Fibroblast of the aortic adventitia (primary cell): ENCODE measurements at regions not wholly inside any gene's neighbourhood (a gene's known extent, or its start where the extent isn't known, plus 50 kb on each side); places are given as distances from the start of the nearest gene placed in this dataset.

Source experiments
- DNase-seq: peaks from one replicate; pipeline ENCODE4 v3.0.0-alpha.2; 2010; ENCODE audit warnings: low read depth
- H3K4me3 ChIP-seq: 2 replicates; pipeline ENCODE4 v1.5.1; 2011; ENCODE audit warnings: low read depth, mild to moderate bottlenecking, control low read depth, low read length, moderate library complexity
- TF ChIP-seq, protein P1 (sequence below): IDR thresholded peaks from 2 replicates; pipeline ENCODE4 v1.5.1; 2011; ENCODE audit warnings: mild to moderate bottlenecking, low read length, control low read depth, inconsistent platforms; ENCODE audit not compliant: insufficient read depth

GRCh38 chr15:62269504-62269903 lies 104.4 kb upstream of the C2CD4B start:
- peak; percentile 6 for DNase-seq

GRCh38 chr15:62270216-62270921 lies 105.3 kb upstream of the C2CD4B start:
- DNase-seq: no peak
- TF ChIP-seq, protein P1, sequence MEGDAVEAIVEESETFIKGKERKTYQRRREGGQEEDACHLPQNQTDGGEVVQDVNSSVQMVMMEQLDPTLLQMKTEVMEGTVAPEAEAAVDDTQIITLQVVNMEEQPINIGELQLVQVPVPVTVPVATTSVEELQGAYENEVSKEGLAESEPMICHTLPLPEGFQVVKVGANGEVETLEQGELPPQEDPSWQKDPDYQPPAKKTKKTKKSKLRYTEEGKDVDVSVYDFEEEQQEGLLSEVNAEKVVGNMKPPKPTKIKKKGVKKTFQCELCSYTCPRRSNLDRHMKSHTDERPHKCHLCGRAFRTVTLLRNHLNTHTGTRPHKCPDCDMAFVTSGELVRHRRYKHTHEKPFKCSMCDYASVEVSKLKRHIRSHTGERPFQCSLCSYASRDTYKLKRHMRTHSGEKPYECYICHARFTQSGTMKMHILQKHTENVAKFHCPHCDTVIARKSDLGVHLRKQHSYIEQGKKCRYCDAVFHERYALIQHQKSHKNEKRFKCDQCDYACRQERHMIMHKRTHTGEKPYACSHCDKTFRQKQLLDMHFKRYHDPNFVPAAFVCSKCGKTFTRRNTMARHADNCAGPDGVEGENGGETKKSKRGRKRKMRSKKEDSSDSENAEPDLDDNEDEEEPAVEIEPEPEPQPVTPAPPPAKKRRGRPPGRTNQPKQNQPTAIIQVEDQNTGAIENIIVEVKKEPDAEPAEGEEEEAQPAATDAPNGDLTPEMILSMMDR: no peak
- H3K4me3 ChIP-seq: no peak overlapping the region

More at GRCh38 chr15:62269504-62269903, 104.4 kb upstream of the C2CD4B start:
- H3K4me3 ChIP-seq: no peak overlapping the region
- TF ChIP-seq, protein P1: no peak

- no peak for DNase-seq
- no peak overlapping the region for H3K4me3 ChIP-seq
- TF ChIP-seq, protein P1: no peak
Observed at GRCh38 chr15:62272290-62272689, 107.2 kb upstream of the C2CD4B start.

DNA sequence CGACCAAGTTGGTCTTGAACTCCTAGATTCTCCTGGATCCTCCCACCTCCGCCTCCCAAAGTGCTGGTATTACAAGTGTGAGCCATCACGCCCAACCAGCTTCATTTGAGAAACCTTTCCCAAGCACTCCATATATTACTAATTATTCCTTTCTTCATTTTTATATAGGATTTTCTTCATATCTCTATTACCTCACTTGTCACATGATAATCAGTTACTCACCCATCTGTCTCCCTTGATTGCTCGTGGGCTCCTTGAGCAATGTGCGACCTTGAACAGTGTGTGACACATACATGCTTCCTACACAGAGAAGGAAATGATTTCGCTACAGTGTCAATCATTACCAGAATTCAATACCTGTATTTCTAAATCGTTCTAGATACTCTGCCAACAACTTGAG lies 110.7 kb upstream of the C2CD4B start:
- DNase-seq: no peak
- H3K4me3 ChIP-seq: no peak overlapping the region
- TF ChIP-seq, protein P1: no peak

GRCh38 chr15:62277816-62278394 lies 112.8 kb upstream of the C2CD4B start:
- TF ChIP-seq, protein P1: no peak
- H3K4me3 ChIP-seq: no peak overlapping the region
- no peak for DNase-seq

DNA sequence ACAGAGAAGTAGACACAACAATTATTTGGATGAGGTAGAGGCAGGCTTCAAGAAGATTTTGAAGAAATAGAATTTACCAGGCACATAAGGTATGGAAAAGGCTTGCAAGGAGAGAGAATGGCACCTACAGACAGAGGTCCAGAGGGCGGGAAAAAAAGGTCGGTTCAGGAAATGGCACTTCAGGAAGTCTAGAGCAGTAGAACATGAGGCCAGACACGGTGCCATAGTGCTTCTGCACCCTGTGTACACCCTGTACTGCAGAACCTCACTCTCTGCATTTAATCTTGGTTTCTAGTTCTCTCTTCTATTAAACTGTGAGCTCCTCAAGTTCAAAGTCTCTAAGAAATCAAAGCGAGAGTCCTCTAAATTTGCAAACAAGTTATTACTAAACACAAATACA lies 113.4 kb upstream of the C2CD4B start:
- TF ChIP-seq, protein P1: no peak
- H3K4me3 ChIP-seq: no peak overlapping the region
- DNase-seq: no peak
